Thyroid gland (tissue), 4 donors: ENCODE measurements at regions not wholly inside any gene's neighbourhood (a gene's known extent, or its start where the extent isn't known, plus 50 kb on each side); places are given as distances from the start of the nearest gene placed in this dataset.
"Not testable (repeated sequence)": the region's sequence is repeated elsewhere in the genome, so short reads cannot be mapped to it uniquely, and the experiment has no call there.

Source experiments
- POLR2A ChIP-seq, 2 donors: fragments of 450-650 bp; IDR thresholded peaks; one replicate each; pipeline ENCODE4 v1.6.1; 2017; ENCODE audit warnings: antibody characterized with exemption in 2 of 2, mild to moderate bottlenecking in 2 of 2, moderate library complexity in 1 of 2
- TF ChIP-seq, protein P1 (sequence below), 6 experiments: fragments of 200-600 bp in 3 of 6; fragments of 450-650 bp in 3 of 6; sonication (generic) in 3 of 6; IDR thresholded peaks; one replicate each; pipeline ENCODE4 v1.5.1; 2016 to 2019; ENCODE audit warnings: antibody characterized with exemption in 6 of 6, mild to moderate bottlenecking in 2 of 6, inconsistent platforms in 1 of 6, moderate library complexity in 1 of 6

GRCh38 chr1:213808288-213808687, 179.5 kb upstream of the PROX1 start:
- TF ChIP-seq, protein P1, sequence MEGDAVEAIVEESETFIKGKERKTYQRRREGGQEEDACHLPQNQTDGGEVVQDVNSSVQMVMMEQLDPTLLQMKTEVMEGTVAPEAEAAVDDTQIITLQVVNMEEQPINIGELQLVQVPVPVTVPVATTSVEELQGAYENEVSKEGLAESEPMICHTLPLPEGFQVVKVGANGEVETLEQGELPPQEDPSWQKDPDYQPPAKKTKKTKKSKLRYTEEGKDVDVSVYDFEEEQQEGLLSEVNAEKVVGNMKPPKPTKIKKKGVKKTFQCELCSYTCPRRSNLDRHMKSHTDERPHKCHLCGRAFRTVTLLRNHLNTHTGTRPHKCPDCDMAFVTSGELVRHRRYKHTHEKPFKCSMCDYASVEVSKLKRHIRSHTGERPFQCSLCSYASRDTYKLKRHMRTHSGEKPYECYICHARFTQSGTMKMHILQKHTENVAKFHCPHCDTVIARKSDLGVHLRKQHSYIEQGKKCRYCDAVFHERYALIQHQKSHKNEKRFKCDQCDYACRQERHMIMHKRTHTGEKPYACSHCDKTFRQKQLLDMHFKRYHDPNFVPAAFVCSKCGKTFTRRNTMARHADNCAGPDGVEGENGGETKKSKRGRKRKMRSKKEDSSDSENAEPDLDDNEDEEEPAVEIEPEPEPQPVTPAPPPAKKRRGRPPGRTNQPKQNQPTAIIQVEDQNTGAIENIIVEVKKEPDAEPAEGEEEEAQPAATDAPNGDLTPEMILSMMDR (IDR thresholded peaks at IDR 0.05), result not testable (repeated sequence)
- not testable (repeated sequence) for TF ChIP-seq POLR2A (IDR thresholded peaks at IDR 0.05)
